Uterus (tissue), 2 donors: ENCODE measurements at regions not wholly inside any gene's neighbourhood (a gene's known extent, or its start where the extent isn't known, plus 50 kb on each side); places are given as distances from the start of the nearest gene placed in this dataset.

Experiments
- CTCF ChIP-seq, 4 experiments: fragments of 200-600 bp in 2 of 4; fragments of 450-650 bp in 2 of 4; sonication (generic) in 2 of 4; IDR thresholded peaks; one replicate each; pipeline ENCODE4 v1.5.1; 2016 to 2019; ENCODE audit warnings: antibody characterized with exemption in 4 of 4, mild to moderate bottlenecking in 2 of 4, moderate library complexity in 1 of 4
- POLR2A ChIP-seq, 2 donors: fragments of 450-650 bp; IDR thresholded peaks; one replicate each; pipeline ENCODE4 v1.6.1; 2016; ENCODE audit warnings: antibody characterized with exemption in 2 of 2, mild to moderate bottlenecking in 1 of 2, moderate library complexity in 1 of 2

DNA sequence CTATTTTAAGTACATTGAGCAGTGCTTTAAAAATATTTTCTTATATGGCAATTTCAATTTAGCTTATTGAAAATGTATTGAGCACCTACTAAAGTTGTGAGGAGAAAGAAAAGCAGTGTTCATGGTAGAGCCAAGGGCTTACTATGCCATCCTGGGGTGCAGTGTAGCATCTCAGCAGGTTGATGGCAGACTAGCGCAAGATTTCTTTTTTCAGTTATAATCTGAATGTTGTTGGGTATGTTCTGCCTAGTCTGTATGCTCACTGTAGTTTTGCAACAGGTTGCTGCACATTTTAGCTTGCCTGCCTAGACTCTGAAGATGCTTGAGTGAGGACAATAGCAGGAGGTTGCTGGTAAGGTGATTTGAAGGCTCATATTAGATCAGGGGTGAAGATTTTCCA is 103.1 kb upstream of the UNC13C start:
- no peak for TF ChIP-seq CTCF (IDR thresholded peaks at IDR 0.05)
- TF ChIP-seq POLR2A (IDR thresholded peaks at IDR 0.05) = no peak
